Bronchial epithelial cell (primary cell): ENCODE measurements at regions not wholly inside any gene's neighbourhood (a gene's known extent, or its start where the extent isn't known, plus 50 kb on each side); places are given as distances from the start of the nearest gene placed in this dataset.

Source experiments
- DNase-seq: peaks from one replicate; pipeline ENCODE4 v3.0.0-alpha.2; 2010; ENCODE audit warnings: low read depth
- FAIRE-seq: peaks from 2 replicates; lab custom pipeline; 2011; peaks lifted over from hg19 to GRCh38; lab: Jason Lieb, UNC
- H3K27me3 ChIP-seq: 2 replicates; pipeline ENCODE4 v1.5.1; 2011; ENCODE audit warnings: low read length; ENCODE audit not compliant: control insufficient read depth, insufficient read depth
- H3K36me3 ChIP-seq: 2 replicates; pipeline ENCODE4 v1.5.1; 2011; ENCODE audit warnings: low read length; ENCODE audit not compliant: control insufficient read depth, insufficient read depth
- H3K4me3 ChIP-seq: 2 replicates; pipeline ENCODE4 v1.5.1; 2011; ENCODE audit warnings: mild to moderate bottlenecking, low read depth, low read length, control low read depth
- TF ChIP-seq, protein P1 (sequence below): IDR thresholded peaks from 2 replicates; pipeline ENCODE4 v1.5.1; 2011; ENCODE audit warnings: mild to moderate bottlenecking, moderate library complexity, low read length, control low read depth, inconsistent platforms; ENCODE audit not compliant: insufficient read depth, severe bottlenecking

DNA sequence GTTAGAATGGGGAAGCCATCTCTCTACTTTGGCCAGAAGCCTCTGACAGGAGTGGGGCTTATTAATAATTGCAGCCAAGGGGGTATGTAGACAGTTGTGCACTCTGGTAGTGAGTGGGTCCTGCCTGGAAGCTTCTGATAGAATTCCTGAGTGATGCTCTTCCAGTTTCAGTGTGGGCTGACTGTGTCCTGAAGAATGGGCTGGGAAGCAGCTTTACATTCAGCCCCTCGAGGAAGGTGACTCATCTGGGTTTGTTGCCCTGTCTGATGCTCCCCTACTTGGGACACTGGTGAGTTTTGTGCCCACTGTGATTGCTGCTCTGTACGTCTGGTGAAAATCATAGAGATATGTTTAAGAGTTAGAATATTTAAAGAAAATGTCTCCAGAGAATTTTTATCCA lies 444.7 kb upstream of the RBMS3 start:
- Histone ChIP-seq H3K36me3 (no peaks in the 10 kb centered on the region), H3K4me3 (no peak overlapping the region), H3K27me3 (no peaks in the 10 kb centered on the region)
- FAIRE-seq (no peak), DNase-seq (peak; percentile 22)
- TF ChIP-seq, protein P1, sequence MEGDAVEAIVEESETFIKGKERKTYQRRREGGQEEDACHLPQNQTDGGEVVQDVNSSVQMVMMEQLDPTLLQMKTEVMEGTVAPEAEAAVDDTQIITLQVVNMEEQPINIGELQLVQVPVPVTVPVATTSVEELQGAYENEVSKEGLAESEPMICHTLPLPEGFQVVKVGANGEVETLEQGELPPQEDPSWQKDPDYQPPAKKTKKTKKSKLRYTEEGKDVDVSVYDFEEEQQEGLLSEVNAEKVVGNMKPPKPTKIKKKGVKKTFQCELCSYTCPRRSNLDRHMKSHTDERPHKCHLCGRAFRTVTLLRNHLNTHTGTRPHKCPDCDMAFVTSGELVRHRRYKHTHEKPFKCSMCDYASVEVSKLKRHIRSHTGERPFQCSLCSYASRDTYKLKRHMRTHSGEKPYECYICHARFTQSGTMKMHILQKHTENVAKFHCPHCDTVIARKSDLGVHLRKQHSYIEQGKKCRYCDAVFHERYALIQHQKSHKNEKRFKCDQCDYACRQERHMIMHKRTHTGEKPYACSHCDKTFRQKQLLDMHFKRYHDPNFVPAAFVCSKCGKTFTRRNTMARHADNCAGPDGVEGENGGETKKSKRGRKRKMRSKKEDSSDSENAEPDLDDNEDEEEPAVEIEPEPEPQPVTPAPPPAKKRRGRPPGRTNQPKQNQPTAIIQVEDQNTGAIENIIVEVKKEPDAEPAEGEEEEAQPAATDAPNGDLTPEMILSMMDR, result no peak

DNA sequence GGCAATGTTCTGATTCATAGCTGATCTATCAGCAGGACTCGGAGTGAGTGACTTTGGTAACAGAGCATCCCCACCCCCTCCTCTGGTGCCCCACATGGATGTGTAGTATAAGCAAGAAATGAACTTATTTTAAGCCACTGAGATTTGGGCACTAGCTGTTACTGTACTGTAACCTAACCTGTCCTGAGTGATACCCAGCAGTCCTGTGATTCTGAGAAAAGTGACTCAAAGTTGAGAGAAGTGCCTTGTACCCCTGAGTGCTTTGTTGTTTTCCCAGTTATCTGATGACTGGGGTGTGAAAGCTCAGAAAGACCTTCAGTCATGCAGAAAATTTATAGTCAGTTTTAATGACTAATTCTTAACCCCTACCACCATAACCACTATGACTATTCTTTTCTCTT lies 439.9 kb upstream of the RBMS3 start:
- H3K36me3 ChIP-seq, result no peaks in the 10 kb centered on the region
- FAIRE-seq (no peak), DNase-seq (no peak)
- H3K27me3 ChIP-seq, result no peaks in the 10 kb centered on the region
- TF ChIP-seq, protein P1, result no peak
- no peak overlapping the region for H3K4me3 ChIP-seq

- Histone ChIP-seq H3K4me3 (no peak overlapping the region), H3K36me3 (no peaks in the 10 kb centered on the region), H3K27me3 (no peaks in the 10 kb centered on the region)
- TF ChIP-seq, protein P1, result no peak
- FAIRE-seq (no peak), DNase-seq (no peak)
Measured at GRCh38 chr3:28841441-28841840, 439.4 kb upstream of the RBMS3 start.

GRCh38 chr3:28844298-28845005 lies 436.4 kb upstream of the RBMS3 start:
- no peaks in the 10 kb centered on the region for H3K36me3 ChIP-seq
- FAIRE-seq (no peak), DNase-seq (no peak)
- no peak overlapping the region for H3K4me3 ChIP-seq
- TF ChIP-seq, protein P1, result no peak
- H3K27me3 ChIP-seq, result peaks cover 2% of the 10 kb centered on the region

DNA sequence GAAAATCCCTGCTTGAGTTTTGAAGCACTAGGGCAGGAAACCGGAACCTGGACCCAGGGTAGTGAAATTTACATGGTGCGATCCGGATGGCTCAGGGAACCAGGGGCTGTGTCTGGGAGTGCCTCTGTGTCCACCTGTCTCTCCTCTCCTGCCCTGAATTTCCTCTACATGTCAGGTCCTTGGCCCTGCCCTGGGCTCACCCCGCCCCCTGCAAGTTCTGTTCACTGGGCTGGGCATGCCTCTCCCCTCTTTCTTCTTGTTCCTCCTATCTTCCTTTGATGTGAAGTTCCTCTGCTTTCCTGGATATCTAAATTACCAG lies 435.9 kb upstream of the RBMS3 start:
- peaks cover 2% of the 10 kb centered on the region for H3K27me3 ChIP-seq
- H3K4me3 ChIP-seq, result no peak overlapping the region
- no peak for DNase-seq
- FAIRE-seq, result no peak
- H3K36me3 ChIP-seq, result no peaks in the 10 kb centered on the region
- TF ChIP-seq, protein P1, result no peak

DNA sequence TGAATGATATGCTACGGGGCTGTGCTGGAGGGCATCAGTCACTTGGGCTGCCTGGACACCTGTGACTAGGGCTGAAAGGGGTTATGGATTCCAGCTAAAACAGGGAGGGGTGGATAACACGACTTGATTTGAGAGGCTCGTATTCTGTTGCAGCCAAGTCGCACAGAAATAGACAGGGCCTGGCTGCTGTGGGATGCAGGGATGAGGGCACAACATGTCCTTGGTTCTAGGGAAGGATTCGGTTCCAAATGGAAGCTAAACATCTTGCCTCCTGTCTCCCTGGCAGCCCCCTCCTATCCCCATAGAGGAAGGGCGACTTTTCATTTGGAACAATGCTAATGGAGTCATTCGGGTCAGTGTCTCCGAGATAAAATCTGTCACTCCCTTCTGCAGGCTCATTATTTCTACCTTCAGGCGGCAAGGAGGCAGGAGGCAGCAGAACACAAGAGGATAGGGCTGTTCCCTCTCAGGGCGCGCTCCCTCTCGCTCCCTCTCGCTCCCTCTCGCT lies 433.8 kb upstream of the RBMS3 start:
- DNase-seq (no peak), FAIRE-seq (no peak)
- H3K27me3 ChIP-seq, result peaks cover 2% of the 10 kb centered on the region
- no peaks in the 10 kb centered on the region for H3K36me3 ChIP-seq
- no peak overlapping the region for H3K4me3 ChIP-seq
- TF ChIP-seq, protein P1, result no peak
